Subcutaneous abdominal adipose tissue (tissue), 5 donors: ENCODE measurements at regions not wholly inside any gene's neighbourhood (a gene's known extent, or its start where the extent isn't known, plus 50 kb on each side); places are given as distances from the start of the nearest gene placed in this dataset.
"Not testable (repeated sequence)": the region's sequence is repeated elsewhere in the genome, so short reads cannot be mapped to it uniquely, and the experiment has no call there.

ENCODE experiments used
- H3K27ac ChIP-seq: one replicate; pipeline ENCODE4 v1.7.0; 2013; ENCODE audit warnings: low read depth, mild to moderate bottlenecking, inconsistent platforms, low read length, moderate library complexity
- H3K27me3 ChIP-seq, 5 donors: one replicate each; pipeline ENCODE4 v1.7.0; 2013; ENCODE audit warnings: low read length in 5 of 5, inconsistent platforms in 1 of 5; ENCODE audit not compliant: control insufficient read depth in 5 of 5, insufficient read depth in 4 of 5
- H3K36me3 ChIP-seq, 5 donors: one replicate each; pipeline ENCODE4 v1.7.0; 2013; ENCODE audit warnings: low read length in 5 of 5; ENCODE audit not compliant: control insufficient read depth in 5 of 5, insufficient read depth in 5 of 5
- H3K4me1 ChIP-seq, 5 donors: one replicate each; pipeline ENCODE4 v1.7.0; 2013; ENCODE audit warnings: low read length in 5 of 5, mild to moderate bottlenecking in 3 of 5, moderate library complexity in 1 of 5; ENCODE audit not compliant: control insufficient read depth in 5 of 5, insufficient read depth in 5 of 5
- H3K4me3 ChIP-seq, 5 donors: one replicate each; pipeline ENCODE4 v1.7.0; 2013; ENCODE audit warnings: low read length in 5 of 5, low read depth in 1 of 5
- H3K9ac ChIP-seq, 5 donors: one replicate each; pipeline ENCODE4 v1.7.0; 2013; ENCODE audit warnings: low read length in 5 of 5, mild to moderate bottlenecking in 4 of 5, moderate library complexity in 3 of 5
- H3K9me3 ChIP-seq, 5 donors: one replicate each; pipeline ENCODE4 v1.7.0; 2013; ENCODE audit warnings: low read length in 5 of 5; ENCODE audit not compliant: control insufficient read depth in 5 of 5
- donor health status: healthy.
- donor health status: healthy.
- donor health status: healthy.
- donor health status: healthy.
- donor health status: healthy.

- H3K4me1 ChIP-seq, H3K27ac ChIP-seq, H3K4me3 ChIP-seq, H3K27me3 ChIP-seq, H3K9ac ChIP-seq, H3K9me3 ChIP-seq: not testable (repeated sequence)
- peaks cover 2 to 20% (median 12%) of the 10 kb centered on the region in 5 donors for H3K36me3 ChIP-seq
Measured at GRCh38 chr1:120513531-120513930, 98.7 kb downstream of the NBPF8 start.

DNA sequence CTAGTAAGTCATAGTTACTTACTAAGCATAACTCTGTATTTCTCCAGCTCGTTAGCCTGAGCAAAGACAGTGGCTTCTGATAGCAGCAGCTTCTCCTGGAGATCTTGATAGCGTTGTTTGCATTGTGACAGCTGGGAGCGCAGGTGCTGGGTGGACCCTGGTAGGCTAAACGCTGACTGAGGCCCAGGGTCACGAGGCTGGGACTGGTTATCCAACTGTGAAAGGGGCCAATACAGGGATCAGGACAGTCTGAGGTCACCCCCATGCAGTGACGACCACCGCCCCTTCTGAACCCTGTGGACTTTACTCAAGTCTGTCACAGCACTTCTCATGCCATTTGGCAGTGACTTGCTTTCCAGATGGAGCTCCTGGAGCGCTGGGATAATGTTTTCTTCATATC is 104.4 kb downstream of the NBPF8 start:
- H3K36me3 ChIP-seq, H3K4me3 ChIP-seq, H3K9me3 ChIP-seq, H3K4me1 ChIP-seq, H3K27me3 ChIP-seq, H3K9ac ChIP-seq, H3K27ac ChIP-seq: not testable (repeated sequence)

- not testable (repeated sequence) for H3K27ac ChIP-seq, H3K36me3 ChIP-seq, H3K9ac ChIP-seq, H3K9me3 ChIP-seq, H3K4me3 ChIP-seq, H3K27me3 ChIP-seq, H3K4me1 ChIP-seq
Measured at GRCh38 chr1:120524416-120524815, 109.6 kb downstream of the NBPF8 start.

- H3K27ac ChIP-seq, H3K4me1 ChIP-seq, H3K36me3 ChIP-seq, H3K27me3 ChIP-seq, H3K4me3 ChIP-seq, H3K9me3 ChIP-seq, H3K9ac ChIP-seq: not testable (repeated sequence)
Measured at GRCh38 chr1:120525386-120525785, 110.6 kb downstream of the NBPF8 start.

DNA sequence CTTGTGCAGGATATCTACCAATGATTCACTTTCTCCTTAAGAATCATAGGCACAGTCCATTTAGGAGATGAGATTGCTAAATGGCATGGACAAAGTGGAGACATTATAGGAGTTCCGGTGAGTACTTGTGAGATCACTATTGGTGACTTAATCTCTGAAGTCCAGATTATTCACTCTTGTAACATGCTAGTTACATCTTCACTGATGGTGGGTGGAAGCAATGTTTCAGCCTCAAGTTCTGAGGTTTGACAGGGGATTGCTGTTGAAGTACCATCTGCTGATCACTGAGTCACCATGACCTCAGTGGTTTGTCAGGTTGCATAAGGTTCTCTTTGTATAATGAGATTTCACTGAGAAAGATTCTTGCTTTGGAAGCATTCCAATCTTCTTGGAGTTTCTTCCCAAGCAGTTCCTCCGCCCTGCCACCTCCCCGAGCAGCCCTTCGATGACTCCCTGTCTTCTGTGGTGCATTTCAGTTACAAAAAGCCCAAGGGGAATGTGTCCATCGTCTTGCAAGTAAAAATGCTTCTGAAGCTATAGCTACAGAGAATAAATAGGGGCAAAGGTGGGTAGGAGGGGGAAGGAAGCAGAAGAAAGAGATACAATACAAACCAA is 114.7 kb downstream of the NBPF8 start:
- H3K36me3 ChIP-seq, H3K27me3 ChIP-seq, H3K4me3 ChIP-seq, H3K27ac ChIP-seq, H3K9me3 ChIP-seq, H3K9ac ChIP-seq, H3K4me1 ChIP-seq: not testable (repeated sequence)

DNA sequence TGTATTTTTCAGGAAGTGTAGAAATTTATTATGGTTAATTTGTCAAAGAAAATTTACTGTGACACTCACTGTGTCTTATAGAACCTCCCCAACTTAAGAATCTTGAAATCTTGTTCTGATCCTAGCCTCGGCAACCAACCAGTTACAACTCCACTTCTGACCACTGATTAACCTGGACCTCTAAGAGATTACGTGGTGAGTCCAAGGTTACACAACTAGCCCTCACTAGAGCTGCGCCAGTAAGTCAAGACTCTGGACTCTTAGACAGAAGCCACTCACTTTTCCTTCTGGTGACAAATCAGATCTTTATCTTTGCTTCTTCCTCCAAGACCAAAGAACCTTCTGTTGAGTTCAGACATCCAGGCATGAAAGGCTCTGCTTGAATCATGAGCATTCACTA is 116.6 kb downstream of the NBPF8 start:
- H3K9ac ChIP-seq, H3K4me1 ChIP-seq, H3K27me3 ChIP-seq, H3K9me3 ChIP-seq, H3K36me3 ChIP-seq, H3K27ac ChIP-seq, H3K4me3 ChIP-seq: not testable (repeated sequence)

DNA sequence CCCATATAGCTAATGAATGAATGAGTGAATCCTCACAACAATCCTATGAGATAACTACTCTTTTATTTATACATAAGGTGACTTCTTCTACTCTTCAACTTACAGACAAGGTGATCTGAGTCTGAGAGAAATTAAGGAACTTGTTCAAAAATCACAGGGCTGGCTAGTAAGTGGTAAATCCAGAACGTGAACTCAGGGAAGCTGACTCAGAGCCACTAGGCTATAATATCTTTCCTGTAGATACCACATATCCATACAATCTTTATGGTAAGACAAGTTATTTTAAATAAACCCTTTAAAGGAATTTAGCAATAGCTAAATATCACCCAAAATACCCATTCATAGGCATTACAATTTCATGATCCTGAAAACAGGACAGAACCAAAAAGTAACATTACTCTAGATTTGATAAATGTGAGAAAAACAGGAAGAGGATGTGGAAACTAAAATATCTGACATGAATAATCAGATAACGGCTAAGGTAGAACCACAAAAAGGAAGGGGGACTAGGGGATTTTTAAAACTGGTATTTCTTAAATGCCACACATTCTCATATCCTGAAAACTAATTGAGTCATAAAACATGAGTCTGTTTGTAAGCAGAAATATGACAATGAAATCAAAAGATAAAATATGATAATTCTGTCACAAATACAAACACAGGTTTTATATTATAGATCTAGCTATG is 119.7 kb downstream of the NBPF8 start:
- H3K9me3 ChIP-seq, H3K36me3 ChIP-seq, H3K9ac ChIP-seq, H3K27me3 ChIP-seq, H3K4me3 ChIP-seq, H3K27ac ChIP-seq, H3K4me1 ChIP-seq: not testable (repeated sequence)

DNA sequence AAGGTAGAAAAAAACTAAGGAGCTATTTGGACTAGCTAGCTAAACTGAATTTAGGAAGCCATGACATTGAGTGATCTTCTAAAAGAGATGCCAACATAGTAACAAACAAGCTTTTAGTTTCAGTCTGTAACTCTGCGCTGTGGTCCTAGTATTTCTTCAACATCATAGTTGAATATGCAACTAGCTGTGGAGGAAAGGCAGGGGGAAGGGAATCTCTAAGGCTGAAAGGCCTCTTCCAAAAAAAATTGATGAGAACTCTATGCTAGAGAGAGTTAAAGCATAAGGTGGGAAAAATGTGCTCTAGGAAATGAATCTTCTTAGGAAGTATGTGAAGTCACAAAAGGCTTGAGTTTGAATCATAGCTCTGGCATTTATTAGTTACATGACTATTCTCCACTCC is 120.2 kb downstream of the NBPF8 start:
- H3K36me3 ChIP-seq, H3K9ac ChIP-seq, H3K9me3 ChIP-seq, H3K27me3 ChIP-seq, H3K27ac ChIP-seq, H3K4me3 ChIP-seq, H3K4me1 ChIP-seq: not testable (repeated sequence)

- not testable (repeated sequence) for H3K4me3 ChIP-seq, H3K36me3 ChIP-seq, H3K27ac ChIP-seq, H3K27me3 ChIP-seq, H3K4me1 ChIP-seq, H3K9me3 ChIP-seq, H3K9ac ChIP-seq
Measured at GRCh38 chr1:120541394-120541793, 126.6 kb downstream of the NBPF8 start.

DNA sequence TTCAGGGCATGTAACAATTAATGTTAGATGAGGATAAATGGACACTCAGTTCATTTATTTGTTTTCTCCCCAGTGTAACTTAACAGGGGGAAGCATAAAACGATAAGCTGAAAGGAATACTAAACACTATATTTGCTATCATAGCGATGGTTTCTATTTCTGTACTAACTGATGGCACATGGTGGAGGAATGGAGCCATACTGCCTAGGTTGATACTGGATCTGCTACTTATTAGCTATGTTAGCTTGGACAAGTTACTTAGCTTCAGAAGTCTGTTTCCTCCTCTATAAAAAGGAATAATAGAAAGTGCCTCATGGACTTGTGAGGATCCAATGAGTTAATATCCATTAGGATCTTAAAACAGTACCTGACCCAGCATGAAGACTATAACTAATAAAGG is 127.5 kb downstream of the NBPF8 start:
- not testable (repeated sequence) for H3K9ac ChIP-seq, H3K9me3 ChIP-seq, H3K4me1 ChIP-seq, H3K27me3 ChIP-seq, H3K36me3 ChIP-seq, H3K4me3 ChIP-seq, H3K27ac ChIP-seq

- not testable (repeated sequence) for H3K9ac ChIP-seq, H3K27me3 ChIP-seq, H3K4me1 ChIP-seq, H3K4me3 ChIP-seq, H3K9me3 ChIP-seq, H3K36me3 ChIP-seq, H3K27ac ChIP-seq
Measured at GRCh38 chr1:120542940-120543339, 128.1 kb downstream of the NBPF8 start.
